Kidney capillary endothelial cell (primary cell): ENCODE measurements at regions not wholly inside any gene's neighbourhood (a gene's known extent, or its start where the extent isn't known, plus 50 kb on each side); places are given as distances from the start of the nearest gene placed in this dataset.
"Not testable (repeated sequence)": the region's sequence is repeated elsewhere in the genome, so short reads cannot be mapped to it uniquely, and the experiment has no call there.

Experiments used
- DNase-seq: peaks from one replicate; pipeline ENCODE4 v3.0.0-alpha.2; 2018; ENCODE audit warnings: low spot score

DNA sequence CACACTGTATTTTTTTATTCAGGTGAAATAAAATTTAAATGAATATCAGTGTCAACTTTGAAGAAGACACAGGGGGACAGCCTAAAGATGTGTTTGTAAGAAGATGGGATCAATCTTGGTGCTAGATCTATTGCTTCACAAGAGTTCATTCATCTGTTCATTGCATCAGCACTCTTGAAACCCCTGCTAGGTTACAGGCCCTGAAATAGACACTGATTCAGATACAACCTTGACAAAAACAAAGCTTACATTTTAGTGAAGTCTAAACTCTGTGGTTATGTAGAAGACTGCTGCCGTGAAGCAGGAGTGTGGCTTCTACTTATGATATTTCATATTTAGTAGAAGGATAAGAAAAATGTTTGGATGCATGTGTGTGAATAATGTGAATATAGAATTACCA, 215.9 kb upstream of the LRRC61 start:
- not testable (repeated sequence) for DNase-seq

DNA sequence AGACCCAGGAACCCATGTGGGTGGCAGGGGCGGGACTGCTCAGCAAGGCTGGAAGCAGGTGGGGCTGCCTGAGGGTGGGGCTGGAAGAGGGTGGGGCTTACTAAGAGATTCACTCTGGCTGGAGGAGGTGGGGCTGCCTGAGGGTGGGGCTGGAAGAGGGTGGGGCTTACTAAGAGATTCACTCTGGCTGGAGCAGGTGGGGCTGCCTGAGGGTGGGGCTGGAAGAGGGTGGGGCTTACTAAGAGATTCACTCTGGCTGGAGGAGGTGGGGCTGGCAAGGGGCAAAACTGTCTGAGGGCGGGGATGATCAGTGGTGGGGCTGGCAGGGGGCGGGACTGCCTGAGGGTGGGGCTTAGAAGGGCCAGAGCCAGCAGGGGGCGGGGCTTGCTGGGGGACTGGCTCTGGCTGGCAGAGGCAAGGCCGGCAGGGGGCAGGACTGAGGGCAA, 212.8 kb upstream of the LRRC61 start:
- not testable (repeated sequence) for DNase-seq

DNA sequence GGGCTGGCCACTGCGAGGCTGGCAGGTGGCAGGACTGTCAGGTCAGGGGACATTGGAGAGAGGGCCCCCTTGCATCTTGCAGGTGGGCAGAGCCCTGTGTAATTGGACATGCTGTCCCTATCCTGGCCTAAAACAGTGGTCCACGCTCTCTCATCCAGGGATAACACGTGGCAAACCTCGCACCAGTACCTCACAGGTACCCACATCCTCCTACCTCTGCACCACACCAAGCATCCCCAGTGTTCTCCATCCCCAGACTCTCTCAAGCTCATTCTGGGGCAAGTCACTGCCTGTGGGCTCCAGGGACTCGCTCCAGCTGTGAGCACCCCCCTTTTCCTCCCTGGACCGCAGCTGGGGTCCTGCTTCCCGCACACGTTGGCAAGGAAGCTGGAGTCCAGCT, 212.3 kb upstream of the LRRC61 start:
- DNase-seq: not testable (repeated sequence)

DNA sequence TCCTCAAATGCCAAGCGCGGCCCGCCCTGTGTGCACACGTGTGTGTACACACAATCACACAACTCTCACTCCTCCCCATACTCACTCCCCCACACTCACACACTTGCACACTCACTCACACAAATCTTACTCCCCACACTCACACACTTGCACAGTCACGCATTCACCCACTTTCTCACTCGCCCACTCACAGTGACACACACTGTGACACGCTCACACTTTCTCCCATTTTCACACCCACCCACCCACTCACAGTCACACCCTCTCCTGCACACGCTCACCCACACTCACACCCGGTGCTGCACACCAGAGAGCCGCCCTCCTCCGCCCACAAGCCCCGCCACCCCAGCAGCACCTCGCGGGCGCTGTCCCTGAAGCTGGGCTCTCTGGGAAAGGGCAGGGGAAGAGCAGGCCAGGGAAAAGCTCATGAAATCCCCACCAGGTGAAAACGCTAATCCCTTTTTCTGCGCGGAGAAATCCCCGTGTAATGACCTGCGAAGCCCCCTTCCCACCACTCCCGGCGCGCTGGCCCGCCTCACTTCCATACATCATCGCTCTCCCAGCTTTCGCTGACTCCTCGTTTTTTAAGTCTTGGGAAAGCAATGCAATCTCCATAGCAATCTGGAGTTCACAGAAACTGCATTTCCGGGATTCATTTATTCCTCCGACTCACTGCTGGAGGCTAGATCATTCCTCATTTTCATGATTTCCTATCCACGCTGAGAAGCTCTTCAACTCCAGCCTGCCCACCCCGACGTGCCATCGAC, 211.6 kb upstream of the LRRC61 start:
- DNase-seq: not testable (repeated sequence)

DNA sequence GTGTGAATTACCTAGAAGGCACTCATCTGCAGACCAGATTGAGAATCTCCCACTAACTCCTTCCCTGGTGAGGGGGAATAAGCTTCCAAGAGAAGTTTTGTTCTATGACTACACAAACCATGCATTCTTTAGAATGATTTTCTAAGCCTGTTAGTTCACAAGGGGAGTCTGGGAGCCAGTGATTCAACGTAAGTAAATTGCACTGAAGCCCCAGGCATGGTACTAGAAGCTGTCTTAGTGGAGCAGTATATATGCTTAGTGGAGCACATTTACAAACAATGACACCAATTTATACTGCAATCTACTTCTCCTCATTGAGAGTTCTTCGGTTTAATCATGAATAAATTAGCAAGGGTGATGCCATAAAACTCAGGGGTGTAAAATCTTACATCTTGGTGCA, 209.9 kb upstream of the LRRC61 start:
- DNase-seq: not testable (repeated sequence)

DNA sequence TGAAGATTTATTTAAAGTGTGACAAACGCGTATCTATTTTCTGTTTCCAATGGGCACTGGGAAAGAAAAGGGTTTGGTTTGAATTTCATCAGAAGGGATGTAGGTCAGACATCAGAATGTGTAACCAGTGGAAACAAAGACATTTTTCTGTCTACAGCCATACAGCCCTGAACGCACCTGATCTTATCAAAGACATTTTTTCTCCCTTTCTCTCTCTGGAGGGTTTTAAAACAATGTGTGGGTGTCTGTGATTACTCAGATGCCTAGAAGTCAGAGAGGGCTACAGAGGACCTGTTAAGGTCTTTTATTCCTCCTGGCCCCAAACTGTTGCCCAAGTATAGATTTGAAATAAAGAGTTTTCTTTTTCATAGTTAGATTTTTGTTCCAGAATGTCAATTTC, 208.6 kb upstream of the LRRC61 start:
- DNase-seq: not testable (repeated sequence)

DNA sequence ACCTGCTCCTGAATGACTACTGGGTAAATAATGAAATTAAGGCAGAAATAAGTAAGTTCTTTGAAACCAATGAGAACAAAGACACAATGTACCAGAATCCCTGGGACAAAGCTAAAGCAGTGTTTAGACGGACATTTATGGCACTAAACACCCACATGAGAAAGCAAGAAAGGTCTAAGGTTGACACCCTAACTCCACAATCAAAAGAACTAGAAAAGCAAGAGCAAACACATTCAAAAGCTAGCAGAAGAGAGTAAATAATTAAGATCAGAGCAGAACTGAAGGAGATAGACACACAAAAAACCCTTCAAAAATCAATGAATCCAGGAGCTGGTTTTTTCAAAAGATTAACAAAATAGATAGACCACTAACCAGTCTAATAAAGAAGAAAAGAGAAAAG, 203.2 kb upstream of the LRRC61 start:
- DNase-seq: not testable (repeated sequence)

DNA sequence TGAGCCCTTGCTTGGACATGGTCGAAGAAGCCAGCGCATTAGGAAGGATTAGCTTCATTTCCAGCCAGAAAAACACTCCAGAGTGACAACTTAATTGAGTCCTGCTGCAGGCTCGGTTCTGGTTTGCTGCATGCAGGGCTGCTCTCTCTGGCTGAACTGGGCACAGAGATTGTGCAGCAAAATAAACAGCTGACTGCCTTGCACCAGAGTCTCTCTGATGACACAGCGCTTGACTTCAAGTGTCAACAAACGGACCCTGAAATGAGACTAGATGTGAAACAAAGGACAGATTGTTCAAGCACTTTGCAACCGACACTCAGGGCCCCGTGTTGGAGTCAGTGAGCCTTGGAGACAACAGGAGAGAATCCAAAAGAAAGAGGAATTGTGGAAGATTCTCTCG, 197.3 kb upstream of the LRRC61 start:
- not testable (repeated sequence) for DNase-seq

DNA sequence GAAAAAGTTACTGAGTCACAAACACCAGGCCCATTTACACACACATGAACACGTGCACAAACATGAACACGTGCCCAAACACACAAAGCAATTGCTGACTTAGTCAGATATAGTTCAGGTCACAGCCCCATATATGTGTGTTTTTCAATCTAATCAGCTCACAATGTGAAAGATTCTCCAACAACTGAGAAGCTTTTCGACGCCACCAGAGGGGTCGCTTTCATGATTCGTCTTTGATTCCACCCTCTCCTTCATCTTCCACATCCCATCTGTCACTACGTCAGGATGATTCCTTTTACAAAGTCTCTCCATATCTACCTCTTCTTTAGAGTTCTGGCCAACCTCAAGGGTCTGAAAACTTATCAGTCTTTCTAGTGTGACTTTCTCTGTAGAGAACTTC, 188.7 kb upstream of the LRRC61 start:
- not testable (repeated sequence) for DNase-seq

DNA sequence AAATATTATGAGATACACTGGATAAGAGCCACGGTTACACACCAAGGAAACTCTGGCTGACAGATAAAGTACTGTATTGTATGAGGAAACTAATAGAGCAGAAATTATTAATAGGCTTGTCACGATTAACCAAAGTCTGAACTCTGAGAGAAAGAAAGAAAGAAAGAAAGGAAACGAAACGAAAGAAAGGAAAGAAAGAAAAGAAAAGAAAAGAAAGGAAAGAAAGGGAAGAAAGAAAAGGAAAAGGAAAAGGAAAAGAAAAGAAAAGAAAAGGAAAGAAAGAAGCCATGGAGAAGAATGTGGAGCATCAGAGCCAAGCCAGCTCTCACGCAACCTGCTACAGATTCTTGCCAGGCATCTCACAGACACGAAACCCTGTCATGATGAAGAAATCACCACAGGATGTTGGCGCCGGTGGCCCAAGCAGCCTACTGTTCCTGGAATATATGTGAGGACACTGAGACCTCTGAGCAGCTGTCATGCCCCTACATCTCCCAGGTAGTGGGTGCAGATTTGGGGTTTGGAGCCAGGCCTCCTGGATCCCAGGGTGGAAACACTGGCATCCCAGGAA, 187.4 kb upstream of the LRRC61 start:
- not testable (repeated sequence) for DNase-seq

DNA sequence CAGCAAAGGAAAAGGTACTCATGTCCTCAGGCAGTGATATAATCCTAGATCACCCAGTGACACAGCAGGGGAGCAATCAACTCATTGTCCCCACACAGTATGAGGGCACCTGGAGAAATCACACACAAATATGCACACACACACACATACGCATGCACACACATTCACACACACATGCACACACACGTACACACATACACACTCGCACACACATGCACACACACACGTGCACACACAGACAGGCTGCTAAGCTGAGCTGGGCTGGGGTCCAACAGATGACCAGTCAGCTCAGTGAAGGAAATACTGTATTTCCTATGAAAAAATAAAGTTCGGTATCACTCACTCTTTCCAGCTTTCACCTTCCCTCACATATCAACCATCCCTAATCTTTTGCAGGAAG, 183.3 kb upstream of the LRRC61 start:
- DNase-seq: not testable (repeated sequence)

DNA sequence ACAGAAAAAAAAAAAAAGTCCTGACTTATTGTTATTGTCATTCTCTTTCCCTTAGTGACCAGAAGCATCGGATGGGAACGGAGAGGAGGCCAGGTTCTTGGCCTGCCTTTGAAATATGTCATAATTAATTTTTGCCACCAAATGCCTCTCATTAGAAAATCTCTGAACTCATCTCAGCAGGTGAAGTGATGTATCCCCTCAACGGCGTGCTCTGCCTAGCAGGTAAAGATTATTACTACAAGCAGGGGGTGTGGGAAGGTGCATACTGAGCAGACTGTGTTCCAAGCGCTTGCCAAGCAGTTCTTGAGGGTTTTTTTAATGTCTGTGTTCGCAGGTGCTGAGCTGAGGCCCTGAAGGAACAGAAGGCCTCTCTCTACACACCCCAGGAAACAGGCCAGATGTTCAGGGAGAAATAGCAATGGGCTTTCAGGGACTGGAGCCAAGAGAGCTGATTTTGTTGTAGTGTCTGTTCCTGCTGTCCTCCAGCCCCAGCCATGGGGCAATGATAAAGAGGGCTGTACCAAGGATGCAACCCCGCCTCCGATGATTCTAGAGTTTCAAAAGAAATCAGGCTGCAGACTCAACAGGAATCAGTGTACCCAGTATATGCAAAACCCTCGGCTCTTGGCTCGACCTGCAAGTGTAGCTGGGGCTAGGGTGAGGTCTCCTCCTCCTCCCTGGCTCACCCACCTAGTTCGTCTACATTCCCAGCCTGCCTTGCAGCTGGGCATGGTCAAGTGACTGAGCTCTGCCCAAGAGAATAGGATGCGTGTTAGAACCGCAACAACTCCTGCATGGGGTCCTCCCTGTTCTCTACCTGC, 181.4 kb upstream of the LRRC61 start:
- not testable (repeated sequence) for DNase-seq

DNA sequence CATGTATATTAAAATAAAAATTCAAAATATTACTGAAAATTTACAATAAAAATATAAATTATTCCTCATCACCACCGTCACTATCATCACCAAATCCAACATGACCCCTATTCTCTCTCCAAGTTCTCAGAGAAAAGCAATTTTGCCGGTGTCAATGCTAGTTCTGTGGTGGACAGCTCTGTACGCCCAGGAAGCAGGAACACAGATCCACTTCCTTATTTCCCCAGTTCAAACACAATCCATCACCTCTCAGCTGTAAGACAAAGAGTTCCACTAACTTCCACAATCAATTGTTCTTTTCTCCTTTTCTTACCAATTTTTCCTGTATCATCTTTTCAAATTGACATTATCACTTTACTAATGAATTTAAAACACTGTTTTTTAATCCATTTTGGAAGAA, 177.0 kb upstream of the LRRC61 start:
- not testable (repeated sequence) for DNase-seq

DNA sequence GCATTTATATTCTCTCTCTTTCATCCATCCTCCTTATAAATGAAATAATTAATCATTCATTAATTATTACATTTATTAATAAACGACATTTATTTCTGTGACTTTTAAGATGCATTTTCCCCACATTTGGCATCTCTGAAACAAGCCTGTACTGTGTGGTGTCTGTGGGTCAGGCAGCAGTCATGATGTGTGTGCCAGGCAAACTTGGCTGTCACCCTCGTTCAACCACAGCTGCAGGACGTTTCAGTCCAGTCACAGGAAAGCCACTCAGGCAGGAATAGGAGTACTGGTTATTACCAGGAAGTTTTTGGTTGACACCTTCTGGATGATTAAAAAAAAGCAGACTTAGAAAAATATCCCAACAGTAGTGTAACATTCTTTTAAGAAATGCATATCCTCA, 175.6 kb upstream of the LRRC61 start:
- DNase-seq: not testable (repeated sequence)

DNA sequence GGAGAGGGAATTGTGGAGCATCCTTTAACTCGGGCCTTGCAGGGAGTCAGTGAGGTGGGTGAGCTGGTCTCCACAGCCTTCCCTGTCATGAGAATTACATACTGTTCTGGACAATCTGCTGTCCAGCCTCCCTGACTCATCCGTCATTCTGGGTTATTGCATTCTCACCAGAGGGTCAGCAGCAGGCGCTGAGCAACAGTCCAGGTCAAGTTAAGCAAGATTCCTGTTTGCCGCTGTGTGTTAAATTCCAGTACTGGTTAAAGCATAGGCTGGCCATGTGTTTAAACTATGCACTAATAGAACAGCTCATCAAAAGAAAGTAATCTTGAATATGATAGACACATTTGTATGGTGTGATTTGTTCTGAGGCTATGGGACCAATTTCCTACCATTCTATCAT, 167.1 kb upstream of the LRRC61 start:
- DNase-seq: not testable (repeated sequence)

DNA sequence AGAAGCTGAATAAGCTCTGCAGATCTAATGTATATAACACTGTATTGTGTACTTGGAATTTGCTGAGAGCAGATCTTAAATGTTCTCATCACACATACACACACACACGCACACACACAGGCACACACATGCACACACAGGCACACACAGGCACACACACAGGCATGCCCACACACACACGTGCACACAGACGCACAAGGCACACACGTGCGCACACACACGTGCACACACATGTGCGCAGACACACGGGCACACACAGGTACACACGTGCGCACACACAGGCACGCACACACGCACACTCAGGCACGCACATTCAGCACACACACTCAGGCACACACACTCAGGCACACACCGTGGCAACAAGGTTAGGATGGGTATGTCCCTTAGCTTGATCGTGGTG, 164.5 kb upstream of the LRRC61 start:
- not testable (repeated sequence) for DNase-seq

DNA sequence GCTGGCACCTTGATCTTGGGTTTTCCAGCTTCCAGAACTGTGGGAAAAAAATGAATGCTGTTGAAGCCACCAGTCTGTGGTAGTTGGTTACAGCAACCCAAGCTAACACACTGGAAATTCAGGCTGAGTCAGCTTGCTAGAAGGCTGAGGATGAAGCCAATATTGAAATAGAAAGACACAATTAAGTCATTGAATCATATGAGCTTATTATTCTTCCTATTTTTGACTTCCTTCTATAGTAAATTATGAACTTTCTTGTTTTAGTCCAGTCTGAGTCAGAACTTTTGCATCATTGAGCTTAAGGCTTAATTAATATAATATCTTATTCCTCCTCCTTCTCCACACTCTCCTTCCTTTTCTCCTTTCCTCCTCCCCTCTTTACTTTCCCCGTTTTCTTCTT, 153.6 kb upstream of the LRRC61 start:
- DNase-seq: not testable (repeated sequence)

DNA sequence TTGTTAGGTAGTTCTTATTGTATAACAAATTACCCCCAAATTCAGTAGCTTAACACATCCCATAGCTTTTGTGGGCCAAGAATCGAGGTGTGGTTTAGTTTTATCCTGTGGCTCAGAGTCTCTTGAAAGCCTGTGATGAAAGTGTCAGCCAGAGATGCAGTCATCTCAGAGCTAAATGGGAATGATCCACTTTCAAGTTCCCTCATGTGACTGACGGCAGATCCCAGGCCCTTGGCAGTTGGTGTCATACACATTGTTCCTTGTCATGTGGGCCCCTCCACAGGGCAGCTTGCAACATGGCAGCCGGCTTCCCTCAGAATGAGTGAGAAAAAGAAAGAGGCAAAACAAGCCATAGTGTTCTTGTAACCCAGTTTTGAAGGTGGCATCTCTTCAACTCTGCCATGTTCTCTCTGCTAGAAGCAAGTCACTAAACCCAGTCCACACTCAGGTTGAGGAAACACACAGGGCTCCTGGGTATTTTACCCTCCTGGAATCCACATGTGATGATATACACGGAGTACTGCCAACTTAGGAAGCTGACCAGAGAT, 153.1 kb upstream of the LRRC61 start:
- not testable (repeated sequence) for DNase-seq

DNA sequence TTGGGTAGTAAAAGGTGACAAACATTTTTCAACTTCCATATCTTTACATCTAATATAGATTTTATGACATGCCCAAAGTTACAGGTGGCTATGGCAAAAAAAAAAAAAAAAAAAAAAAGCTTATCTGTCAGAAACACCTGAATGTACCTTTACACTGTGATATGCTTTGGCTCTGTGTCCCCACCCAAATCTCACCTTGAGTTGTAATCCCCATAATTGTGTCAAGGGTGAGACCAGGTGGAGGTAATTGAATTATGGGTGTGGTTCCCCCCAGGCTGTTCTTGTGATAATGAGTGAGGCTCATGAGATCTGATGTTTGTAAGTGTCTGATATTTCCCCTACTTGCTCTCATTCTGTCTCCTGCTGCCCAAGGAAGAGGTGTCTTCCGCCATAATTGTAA, 139.6 kb upstream of the LRRC61 start:
- DNase-seq: not testable (repeated sequence)

DNA sequence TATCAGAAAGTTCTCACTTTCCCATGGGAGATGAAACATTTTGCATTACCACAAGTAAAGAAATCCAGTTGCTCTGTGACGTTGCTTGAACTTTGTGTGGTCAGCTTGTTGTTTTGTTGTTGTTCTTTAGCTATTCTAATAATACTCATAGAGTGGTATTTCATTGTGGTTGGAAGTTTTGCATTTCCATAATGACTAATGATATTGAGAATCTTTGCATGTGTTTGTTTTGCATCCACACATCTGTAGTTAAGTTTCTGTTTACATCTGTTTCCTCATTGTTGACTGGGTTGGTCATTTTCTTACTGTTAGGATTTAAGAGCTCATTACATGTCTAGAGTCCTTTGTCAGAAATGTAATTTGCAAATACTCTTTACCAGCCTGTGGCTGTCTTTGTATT, 133.2 kb upstream of the LRRC61 start:
- not testable (repeated sequence) for DNase-seq

DNA sequence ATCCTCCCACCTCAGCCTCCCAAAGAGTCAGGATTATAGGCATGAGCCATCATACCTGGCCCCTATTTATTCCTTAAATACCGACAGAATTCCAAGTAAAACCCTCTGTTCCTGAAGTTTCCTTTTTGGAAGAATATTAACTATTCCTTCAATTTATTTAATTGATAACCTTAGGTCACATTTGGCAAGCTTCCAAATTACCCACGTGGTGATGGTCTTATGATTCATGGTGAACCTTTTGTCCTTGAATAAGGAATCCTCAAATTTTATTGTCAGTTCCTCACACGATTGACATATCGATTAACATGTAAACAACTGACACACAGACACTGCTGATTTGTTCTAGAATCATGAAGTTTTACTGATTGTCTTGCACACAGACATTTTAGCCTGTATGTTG, 130.6 kb upstream of the LRRC61 start:
- not testable (repeated sequence) for DNase-seq

DNA sequence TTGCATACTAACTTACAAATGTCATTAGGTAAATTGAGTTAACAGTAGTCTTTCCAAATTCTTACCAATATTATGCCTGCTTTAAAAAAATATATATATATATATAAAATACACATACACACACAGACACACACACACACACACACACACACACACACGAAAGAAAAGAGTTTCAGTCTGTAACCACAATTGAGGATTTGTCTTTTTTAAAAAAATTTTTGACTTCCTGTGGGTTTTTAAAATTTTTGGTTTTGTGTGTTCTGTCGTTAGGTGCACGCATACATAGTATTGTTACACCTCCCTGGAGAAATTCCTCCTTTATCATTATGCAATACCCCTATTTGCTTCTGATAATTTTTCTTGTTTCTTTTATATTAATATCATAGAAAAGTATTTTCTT, 129.3 kb upstream of the LRRC61 start:
- not testable (repeated sequence) for DNase-seq
